HG03439 (cell line): ENCODE measurements at regions not wholly inside any gene's neighbourhood (a gene's known extent, or its start where the extent isn't known, plus 50 kb on each side); places are given as distances from the start of the nearest gene placed in this dataset.

Experiments used
- ATAC-seq: cut with Tn5 transposase; IDR thresholded peaks from one replicate; pipeline ENCODE4 v1.9.1; 2021; ENCODE audit warnings: mild to moderate bottlenecking, moderate library complexity; ENCODE audit not compliant: unreplicated experiment

DNA sequence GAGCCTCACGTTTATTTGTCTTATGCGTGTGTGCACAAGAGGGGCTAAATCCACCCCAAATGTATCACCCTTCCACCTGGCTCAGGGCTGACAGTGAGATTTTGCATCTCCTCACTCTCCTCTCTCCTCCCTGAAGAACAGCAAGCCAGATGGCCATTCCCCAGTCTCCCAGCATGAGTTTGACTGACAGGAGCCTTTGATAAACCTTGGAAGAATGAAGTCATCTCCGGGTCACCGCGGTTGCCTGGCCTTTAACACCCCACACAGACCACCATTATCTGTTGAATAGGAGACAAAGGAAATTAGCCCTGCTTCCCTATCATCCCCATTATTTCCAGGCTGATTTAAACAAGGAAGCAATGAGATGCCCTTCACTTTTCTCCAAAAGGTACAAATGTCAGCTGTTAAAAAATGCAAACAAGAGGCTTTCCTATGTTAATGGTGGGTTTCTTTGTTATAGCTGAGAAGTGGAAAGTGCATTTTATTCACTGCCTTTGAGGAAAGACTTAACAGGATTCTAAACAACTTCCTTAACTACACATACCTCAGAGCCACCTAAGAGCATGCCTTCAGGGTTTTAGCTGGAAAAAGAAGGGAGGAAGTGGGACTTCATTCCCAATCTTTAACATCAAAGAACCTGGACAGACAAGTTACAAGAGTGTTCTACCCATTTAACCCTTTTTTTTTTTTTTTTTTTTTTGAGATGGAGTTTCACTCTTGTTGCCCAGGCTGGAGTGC, 524.8 kb upstream of the ID4 start:
- no peak for ATAC-seq

DNA sequence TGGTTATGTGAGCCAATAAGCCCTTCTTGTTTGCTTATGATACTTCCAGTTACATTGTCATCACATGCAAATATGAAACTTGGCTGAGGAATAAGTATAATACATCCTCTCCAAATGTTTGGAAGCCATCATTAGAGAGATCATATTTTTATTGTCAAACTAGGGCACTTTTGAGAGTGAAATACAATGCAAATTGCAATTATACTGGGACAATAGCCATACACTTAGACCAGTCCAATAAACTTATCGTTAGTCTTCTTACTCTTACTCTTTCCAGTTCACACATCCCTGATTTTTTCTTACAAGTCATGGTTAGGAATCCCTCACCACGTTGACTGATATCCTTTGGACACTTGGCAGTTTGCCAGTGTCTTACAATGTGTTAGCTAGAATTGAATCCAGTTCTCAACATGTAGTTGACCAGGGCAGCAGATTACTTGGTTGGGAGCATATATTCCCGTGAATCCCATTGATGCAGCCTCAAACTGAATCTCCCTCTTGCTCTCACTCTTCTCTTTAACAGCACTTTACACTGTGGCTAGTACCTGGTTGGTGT, 519.7 kb upstream of the ID4 start:
- ATAC-seq, result no peak

DNA sequence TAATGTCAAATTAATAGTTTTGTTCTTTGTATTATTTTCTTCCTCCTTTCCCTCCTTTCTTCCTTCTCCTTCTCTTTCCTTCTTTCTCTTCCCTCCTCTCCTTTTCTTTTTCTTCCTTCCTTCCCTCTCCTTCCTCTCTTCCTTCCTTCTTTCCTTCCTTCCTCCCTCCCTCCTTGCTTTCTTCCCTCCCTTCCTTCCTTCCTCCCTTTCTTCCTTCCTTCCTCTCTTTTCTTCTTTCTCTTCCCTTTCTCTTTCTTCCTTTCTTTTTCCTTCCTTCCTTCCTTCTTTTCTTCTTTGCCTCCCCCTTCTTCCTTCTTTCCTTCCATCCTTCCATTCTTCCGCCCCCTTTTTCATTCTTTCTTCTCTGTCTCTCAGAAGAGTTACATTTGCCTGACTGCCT, 518.2 kb upstream of the ID4 start:
- no peak for ATAC-seq

DNA sequence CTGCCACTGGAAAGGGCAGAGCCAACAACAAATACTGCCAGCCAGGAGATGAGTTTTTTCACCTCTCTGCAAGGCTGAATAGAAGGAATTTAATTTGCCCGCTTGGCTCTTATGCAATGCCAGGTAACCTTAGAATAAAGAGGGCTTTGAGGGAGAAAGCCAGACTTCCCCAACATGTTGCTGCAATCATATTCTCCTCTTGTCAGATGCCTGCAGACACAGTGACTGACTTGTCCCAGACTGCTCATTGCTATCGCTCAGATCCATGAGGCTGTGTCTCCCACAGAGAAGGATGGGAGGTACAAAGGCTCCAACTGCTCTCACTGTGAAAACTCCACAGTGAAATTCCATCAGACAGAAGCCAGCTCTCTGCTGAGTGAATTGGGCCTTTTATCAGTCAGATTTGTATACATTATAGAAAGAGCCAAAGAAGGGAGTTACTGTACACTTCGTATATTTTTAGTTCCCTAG, 517.0 kb upstream of the ID4 start:
- no peak for ATAC-seq

DNA sequence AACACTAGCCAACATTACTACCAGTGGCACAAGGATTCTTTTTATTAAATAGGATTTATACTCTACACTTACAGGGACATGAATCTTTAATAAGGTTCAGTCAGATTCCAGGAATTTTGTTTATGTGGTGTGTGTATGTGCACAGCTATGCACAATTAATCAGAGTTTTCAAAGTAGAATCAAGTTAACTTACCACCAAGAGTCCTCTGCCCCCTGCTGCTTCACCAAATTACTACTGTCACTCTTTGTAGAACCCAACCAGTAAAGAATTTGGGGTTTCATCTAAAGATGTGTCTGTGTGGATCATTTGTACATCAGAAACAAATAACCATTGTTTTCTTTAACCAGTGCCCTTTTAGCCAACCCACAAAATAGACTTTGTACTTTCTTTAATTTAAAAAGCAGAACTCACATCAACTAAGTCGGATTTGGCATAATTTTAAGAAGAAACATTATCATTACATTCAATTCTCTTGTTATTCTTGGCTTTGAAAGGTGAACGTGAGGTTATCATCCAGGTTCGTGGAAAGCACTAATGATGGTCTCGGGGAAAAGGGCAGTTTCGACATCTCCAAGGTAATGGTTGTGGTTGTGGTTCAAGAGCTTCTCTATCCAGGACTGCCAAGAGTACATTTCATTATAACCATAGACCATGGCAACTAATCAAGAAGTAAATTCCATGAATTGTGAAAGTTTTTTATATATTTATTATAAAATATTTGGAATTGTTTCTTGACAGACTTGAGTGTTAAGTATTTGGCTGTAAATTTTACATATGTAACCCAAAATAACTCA, 514.3 kb upstream of the ID4 start:
- no peak for ATAC-seq

DNA sequence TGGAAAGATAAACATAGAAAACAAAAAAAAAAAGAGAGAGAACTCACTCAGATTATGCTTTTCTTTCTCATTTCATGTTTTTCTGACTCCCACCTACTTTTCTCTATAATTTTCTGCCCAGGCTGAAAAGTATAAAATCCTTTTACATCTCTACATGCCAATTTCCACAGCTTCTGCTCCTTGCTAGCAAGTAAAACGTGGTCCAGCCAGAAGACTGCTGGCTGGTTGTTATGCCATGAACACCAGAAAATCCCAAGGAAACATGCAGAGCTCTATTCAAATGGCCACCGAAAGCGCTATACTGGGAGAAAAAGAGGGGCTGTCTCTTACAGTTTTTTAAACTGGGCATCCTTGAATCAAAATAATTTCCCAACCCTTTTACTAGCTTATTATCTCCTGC, 512.8 kb upstream of the ID4 start:
- ATAC-seq, result no peak

DNA sequence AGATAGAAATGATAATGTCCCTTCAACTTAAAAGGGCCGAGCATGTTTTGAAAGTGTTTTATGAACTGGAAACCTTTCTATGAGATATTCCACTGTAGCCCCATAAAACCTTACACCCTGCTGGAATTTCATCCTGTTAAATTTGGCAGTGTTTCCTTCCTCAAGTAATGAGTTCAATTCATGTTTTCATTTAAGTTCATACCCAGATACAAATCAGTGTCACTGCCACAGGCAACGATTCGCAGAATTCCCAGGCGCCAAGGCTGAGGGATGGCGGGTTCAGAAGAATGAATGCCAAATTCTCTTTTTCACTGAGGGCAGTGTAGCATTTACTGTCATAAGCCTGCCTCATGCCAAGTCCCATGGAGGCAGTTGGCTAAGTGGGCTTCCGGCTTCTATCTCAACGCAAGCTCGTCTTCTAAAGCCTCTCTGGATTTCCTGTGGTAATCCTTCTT, 511.8 kb upstream of the ID4 start:
- no peak for ATAC-seq

DNA sequence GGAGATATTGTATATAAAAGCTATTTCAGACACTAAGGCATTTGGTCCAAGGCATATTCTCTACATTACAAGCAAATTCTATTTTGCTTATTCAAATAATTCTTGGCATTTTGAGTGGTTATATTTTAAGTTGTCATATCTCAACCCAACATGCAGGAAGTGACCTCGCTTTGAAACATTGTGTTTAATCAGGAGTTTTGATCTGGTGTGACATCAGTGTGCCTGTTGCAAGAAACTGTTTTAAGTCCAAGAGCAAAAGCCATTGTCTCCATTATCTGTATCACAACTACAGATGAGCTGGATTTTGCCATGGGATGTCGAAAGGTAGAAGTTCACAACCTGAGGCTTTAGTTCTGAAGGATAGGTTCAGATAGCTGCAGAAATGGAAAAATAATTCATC, 509.9 kb upstream of the ID4 start:
- no peak for ATAC-seq

DNA sequence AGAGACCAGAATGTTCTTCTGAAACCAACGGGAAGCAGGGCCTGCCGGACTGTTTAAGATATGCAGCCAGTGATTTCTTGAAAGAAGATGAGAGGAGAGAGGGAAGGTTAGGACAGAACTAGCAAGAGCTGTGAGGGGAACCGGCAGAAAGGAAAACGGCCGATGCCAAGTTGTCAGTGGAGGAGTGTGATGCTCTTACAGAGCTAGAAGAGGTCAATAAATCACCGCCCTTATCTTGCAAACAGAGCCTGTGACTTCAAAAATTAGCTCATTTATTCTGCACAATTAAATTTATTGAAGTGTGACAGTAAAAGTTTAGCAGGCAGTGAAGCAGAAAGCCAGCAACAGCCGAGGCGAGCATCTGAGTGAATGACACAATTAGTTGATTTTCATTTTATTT, 509.5 kb upstream of the ID4 start:
- ATAC-seq, result no peak

DNA sequence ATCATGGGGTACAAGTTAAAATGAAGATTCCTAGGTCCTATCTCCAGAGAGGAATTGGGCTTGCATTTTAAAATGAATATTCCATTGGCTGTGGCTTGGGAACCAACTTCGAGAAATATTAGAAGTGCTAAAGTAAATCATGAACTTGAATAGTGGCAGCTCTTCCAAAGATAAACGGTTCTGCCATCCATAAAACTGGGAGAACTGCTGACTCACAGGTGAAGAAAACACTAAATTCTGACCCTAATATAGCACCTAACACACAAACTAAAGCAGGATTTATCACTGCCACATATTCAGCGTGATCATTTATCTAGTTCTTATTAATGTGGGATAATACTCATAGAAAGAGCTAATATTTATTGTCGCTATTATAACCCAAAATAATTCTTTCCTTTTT, 508.1 kb upstream of the ID4 start:
- ATAC-seq, result no peak

DNA sequence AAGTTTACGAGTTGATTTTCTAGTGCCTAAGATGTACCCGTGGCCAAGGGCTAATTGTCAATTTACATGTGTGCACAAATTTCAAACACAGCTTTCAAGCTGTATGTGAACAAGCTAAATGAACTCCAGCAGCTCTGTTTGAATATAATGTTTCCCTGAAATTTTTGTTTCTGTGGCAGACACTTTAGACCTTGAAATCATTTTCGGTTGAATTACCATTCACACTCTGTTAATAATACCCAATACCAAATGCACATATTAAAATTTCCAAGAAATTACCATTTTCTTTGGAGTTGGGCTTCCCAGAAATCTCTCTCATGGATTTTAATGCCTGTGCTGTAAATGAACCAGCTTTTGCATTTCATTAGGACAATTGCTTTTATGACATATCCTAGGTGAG, 506.1 kb upstream of the ID4 start:
- no peak for ATAC-seq

DNA sequence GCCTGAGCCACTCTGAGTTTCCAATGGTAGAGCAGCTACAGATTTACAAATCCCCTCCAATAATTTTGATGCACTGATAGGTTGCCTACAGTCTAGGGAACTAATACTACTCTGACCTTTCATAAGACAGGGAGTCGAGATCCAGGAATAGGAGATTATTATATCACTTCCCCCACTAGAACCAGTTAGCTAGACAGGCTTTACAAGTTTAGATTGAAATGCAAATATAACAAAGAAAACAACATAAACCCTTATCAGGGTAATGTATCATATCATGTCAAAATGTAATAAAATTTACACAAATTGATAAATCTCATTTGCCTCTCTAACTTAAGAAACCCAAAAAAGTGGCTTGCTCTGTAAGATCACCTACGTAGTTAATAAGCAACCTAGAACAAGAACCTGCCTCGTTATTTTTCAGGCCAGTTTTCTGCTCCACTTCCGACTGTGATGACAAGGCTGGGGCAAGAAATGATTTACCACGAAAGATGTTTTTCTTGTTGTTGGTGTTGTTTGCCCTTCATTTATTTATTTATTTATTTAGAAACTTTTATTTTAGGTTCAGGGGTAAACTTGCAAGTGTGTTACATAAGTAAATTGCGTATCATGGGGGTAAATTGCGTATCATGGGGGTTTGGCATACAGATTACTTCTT, 504.2 kb upstream of the ID4 start:
- no peak for ATAC-seq

DNA sequence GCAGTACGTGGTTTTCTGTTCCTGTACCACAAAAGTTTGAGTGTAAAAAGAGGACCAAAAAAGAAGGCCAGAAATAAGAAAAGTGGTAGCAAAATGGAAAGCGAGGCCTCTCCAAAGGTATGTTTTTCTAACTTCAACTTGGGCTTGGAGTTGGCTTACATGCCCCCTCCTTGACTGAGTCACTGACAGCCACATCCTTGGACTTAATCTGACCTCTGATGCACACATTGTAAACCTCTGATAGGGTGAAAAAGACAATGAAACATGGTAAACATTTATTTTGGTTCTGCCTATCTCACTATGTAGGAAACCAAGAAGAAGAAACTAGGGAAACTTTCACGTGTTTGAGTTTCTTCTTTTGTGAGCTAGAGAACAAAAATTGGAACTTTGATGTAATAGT, 503.2 kb upstream of the ID4 start:
- ATAC-seq, result no peak

DNA sequence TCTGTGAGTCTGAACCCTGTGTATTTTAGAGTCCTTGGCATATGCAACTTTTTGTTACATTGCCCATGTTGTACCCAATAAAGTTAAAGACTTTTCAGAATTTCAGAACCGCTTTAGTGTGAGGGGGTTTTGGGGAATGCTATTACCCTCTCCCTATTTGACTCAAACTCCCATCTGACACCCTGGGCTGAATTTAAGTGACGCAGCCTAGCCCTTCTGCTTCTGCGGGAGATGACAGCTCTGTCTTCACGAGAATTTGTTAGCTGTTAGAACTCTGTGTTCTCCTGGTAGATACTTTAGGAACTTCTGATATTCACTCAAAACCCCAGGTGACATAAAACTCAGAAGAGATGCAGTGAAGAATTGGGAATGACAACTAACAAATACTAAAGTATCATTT, 500.6 kb upstream of the ID4 start:
- ATAC-seq, result no peak

DNA sequence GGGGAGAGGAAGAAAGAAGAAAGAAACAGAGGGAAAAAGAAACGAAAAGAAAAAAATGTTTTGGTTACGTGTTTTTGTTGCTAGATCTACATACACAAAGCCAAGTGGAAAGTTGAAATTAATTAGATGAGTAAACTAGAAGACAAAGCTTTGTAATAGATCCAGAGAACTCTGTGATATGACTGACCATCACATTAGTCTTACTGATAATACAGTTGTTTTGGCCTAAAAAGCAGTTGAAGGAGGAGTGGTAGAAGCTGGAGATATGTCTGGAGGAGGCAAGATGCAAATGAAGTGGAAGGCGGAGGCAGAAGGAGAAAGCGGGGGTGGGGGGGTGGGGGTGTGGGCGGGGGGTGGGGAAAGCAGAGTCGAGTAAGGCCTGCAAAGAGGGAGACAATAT, 500.1 kb upstream of the ID4 start:
- ATAC-seq, result no peak

DNA sequence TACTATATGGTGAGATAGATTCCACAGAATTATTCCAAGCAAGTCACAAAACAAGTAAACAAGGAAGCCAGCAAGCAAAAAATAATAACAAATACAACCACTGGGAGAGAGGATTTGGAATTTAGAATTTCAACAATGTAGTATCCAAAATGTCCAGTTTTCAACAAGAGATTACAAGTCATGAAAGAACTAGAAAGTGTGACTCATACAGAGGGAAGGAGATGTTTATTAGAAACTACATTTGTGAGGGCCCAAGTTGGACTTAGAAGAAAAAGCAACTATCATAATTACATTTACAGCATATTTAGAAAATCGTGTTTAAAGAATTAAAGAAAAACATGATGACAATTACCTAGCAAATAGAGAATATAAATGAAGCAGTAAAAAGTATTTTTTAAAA, 494.6 kb upstream of the ID4 start:
- ATAC-seq, result no peak

DNA sequence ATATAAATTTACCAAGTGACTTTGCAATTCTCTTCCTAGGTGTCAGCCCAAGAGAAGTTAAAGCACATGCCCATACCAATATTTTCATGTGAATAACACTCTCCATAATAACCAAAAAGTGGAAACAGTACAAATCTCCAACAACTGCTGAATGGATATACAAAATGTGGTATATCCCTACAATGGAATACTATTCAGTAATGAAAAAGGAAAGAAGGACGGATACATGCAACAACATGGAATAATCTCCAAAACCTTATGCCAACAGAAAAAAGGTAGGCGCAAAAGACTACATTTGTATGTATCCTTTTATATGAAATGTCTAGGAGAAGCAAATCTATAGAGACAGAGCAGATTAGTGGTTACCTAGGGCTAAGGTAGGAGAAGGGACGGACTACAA, 487.7 kb upstream of the ID4 start:
- ATAC-seq, result no peak

DNA sequence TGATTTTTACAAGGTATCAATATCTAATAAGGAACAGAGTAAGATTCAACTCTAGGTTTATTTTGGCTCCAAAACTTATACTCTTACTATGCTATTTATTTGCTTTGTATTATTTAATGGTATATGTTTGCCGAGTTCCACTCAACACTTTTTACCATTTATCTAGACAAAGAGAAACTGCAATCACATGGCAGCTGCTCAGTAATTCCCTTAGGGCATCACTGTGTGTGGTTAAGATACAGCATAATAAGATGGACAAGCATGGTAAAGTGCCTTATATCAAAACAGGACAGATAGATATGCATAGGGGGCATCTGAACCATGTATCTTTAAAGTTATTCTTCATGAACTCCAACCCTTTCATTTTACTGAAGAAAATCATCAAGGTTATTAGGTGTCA, 483.0 kb upstream of the ID4 start:
- ATAC-seq, result no peak

DNA sequence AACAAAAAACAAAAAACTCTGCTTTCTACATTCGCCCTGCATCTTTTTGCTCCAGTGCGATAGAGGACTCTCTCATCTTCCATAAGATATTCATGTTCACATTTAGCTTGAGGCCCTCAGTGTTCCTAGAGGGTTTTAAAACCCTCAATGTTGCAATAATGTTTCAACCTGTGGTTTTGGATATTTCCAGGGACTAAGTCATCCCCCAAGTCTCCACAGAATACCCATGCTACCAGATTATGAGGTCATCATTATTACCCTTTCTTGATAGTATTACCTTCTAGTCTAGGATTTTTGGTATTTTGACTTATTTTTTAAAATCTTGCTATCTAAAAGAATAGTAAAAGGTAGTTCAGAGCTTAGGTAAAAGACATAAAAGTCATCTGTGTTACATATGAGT, 480.5 kb upstream of the ID4 start:
- no peak for ATAC-seq

DNA sequence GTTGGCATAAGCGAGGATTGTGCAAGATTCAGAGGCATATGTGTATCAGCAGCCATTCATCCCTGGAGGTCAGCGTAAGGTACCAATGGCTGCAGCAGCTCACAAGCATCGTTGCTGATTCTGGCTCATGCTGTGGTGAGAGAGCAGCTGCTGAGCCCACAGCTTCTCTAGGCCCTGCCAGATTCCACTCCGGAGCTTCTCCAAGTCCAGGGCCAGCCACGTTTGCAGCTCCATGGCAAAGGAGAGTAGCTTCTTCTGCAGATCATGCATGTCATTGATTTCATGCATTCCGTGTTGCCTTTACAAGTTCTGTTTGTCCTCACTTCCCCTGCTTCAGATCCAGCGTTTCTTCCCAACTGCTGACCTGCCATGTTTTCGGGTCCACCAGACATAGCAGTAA, 474.8 kb upstream of the ID4 start:
- ATAC-seq, result no peak

DNA sequence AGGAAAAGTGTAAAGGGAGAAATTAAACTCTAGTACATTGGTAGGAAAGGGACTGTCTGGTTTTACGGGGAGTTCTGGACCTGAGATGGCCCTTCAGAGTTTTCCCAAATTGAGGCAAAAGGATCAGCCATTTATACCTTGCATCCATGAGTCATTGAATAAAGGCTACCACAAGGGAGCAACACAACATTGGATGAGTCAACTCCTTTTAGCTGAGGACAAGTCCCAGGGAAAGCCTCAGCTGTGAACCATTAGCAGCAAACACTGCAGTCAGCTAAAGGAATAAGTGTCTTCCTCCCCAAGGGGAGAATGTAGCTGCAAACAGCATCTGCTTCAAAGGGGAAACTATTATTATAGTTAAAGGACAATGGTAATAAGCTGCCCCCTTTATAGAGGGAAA, 468.7 kb upstream of the ID4 start:
- ATAC-seq, result no peak

DNA sequence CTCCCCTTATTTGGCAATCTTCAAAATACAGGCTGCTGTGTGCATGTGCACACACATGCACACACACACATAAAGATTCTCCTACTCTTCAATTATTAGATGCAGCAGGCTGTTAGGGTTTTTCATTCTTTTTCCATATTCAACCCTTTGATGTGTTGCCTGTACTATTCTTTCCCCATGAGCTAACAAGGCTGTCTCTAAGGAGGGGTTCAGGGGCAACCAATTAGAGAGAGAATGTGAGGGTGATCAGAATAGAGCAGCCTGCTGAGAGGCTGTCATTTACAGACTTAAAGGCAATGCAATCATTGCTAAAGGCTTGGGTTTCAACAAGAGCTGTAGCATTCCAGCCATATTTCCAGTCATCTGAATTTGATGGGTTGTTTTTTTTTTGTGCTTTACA, 467.4 kb upstream of the ID4 start:
- ATAC-seq, result no peak
